Hippocampal formation (tissue), 2 donors: ENCODE measurements at regions not wholly inside any gene's neighbourhood (a gene's known extent, or its start where the extent isn't known, plus 50 kb on each side); places are given as distances from the start of the nearest gene placed in this dataset.
"Not testable (repeated sequence)": the region's sequence is repeated elsewhere in the genome, so short reads cannot be mapped to it uniquely, and the experiment has no call there.

Experiments used
- DNase-seq, 2 donors: peaks; one replicate each; lab custom pipeline; 2025; lab: John Stamatoyannopoulos, UW

GRCh38 chrX:121655276-121655675 lies 607.9 kb downstream of the GLUD2 start:
- no peak for DNase-seq

GRCh38 chrX:121666171-121666570 lies 618.8 kb downstream of the GLUD2 start:
- DNase-seq: no peak

- DNase-seq: no peak
Observed at GRCh38 chrX:121671649-121672048, 624.2 kb downstream of the GLUD2 start.

- not testable (repeated sequence) for DNase-seq
Observed at GRCh38 chrX:121709236-121709635, 661.8 kb downstream of the GLUD2 start.

GRCh38 chrX:121733514-121733913 lies 686.1 kb downstream of the GLUD2 start:
- DNase-seq: no peak

GRCh38 chrX:121746105-121746504 lies 698.7 kb downstream of the GLUD2 start:
- no peak for DNase-seq

GRCh38 chrX:121753602-121754001 lies 706.2 kb downstream of the GLUD2 start:
- DNase-seq: not testable (repeated sequence)

GRCh38 chrX:121754301-121754700 lies 706.9 kb downstream of the GLUD2 start:
- DNase-seq: no peak

GRCh38 chrX:121755541-121755940 lies 708.1 kb downstream of the GLUD2 start:
- DNase-seq: no peak

- no peak for DNase-seq
Observed at GRCh38 chrX:121761845-121762244, 714.4 kb downstream of the GLUD2 start.

- no peak for DNase-seq
Observed at GRCh38 chrX:121763671-121764070, 716.3 kb downstream of the GLUD2 start.

- DNase-seq: not testable (repeated sequence)
Observed at GRCh38 chrX:121768210-121768609, 720.8 kb downstream of the GLUD2 start.

GRCh38 chrX:121781991-121782390 lies 734.6 kb downstream of the GLUD2 start:
- DNase-seq: no peak

GRCh38 chrX:121782544-121782943 lies 735.1 kb downstream of the GLUD2 start:
- DNase-seq: no peak

- DNase-seq: no peak
Observed at GRCh38 chrX:121782976-121783375, 735.6 kb downstream of the GLUD2 start.

- DNase-seq: no peak
Observed at GRCh38 chrX:121802881-121803412, 755.5 kb downstream of the GLUD2 start.

- DNase-seq: no peak
Observed at GRCh38 chrX:121823406-121823805, 776.0 kb downstream of the GLUD2 start.

GRCh38 chrX:121831601-121832000 lies 784.2 kb downstream of the GLUD2 start:
- DNase-seq: no peak

GRCh38 chrX:121832446-121832845 lies 785.0 kb downstream of the GLUD2 start:
- no peak for DNase-seq

GRCh38 chrX:121836000-121836399 lies 788.6 kb downstream of the GLUD2 start:
- DNase-seq: no peak

- DNase-seq: no peak
Observed at GRCh38 chrX:121851033-121851432, 803.6 kb downstream of the GLUD2 start.

- no peak for DNase-seq
Observed at GRCh38 chrX:121853762-121854613, 806.6 kb downstream of the GLUD2 start.

- no peak for DNase-seq
Observed at GRCh38 chrX:121854614-121854911, 807.2 kb downstream of the GLUD2 start.
